ENCODE measurements at regions not wholly inside any gene's neighbourhood (a gene's known extent, or its start where the extent isn't known, plus 50 kb on each side); places are given as distances from the start of the nearest gene placed in this dataset.

- DNase-seq (ENCODE audit: unreplicated experiment), result no peak
- Mint-ChIP-seq H3K4me3 (ENCODE audit: unreplicated experiment) (no peak overlapping the region), H3K36me3 (ENCODE audit: insufficient read depth, unreplicated experiment) (no peaks in the 10 kb centered on the region), H3K27ac (ENCODE audit: low read depth, unreplicated experiment) (no peak overlapping the region), H3K27me3 (ENCODE audit: insufficient read depth, unreplicated experiment) (no peaks in the 10 kb centered on the region), H3K4me1 (ENCODE audit: insufficient read depth, unreplicated experiment) (peaks cover 20% of the 10 kb centered on the region), H3K9me3 (ENCODE audit: unreplicated experiment) (no peaks in the 10 kb centered on the region)
- POLR2A ChIA-PET, result no interaction called here
- BruUV-seq (replicated peaks), result no TSS peak
- CTCF ChIA-PET, result no interaction called here
- TF ChIP-seq CTCF (IDR thresholded peaks at IDR 0.05; ENCODE audit: unreplicated experiment), result no peak
- intact Hi-C loops (cut with micrococcal nuclease), result no loop called here
Measured at GRCh38 chr14:101472518-101472849, 88.8 kb upstream of the DIO3 start.

- ChIA-PET POLR2A (no interaction called here), CTCF (no interaction called here)
- Mint-ChIP-seq H3K4me3 (ENCODE audit: unreplicated experiment) (no peak overlapping the region), H3K4me1 (ENCODE audit: insufficient read depth, unreplicated experiment) (peaks cover 21% of the 10 kb centered on the region), H3K9me3 (ENCODE audit: unreplicated experiment) (no peaks in the 10 kb centered on the region), H3K36me3 (ENCODE audit: insufficient read depth, unreplicated experiment) (no peaks in the 10 kb centered on the region), H3K27ac (ENCODE audit: low read depth, unreplicated experiment) (no peak overlapping the region), H3K27me3 (ENCODE audit: insufficient read depth, unreplicated experiment) (no peaks in the 10 kb centered on the region)
- DNase-seq (ENCODE audit: unreplicated experiment), result no peak
- intact Hi-C loops (cut with micrococcal nuclease), result no loop called here
- no TSS peak for BruUV-seq (replicated peaks)
- TF ChIP-seq CTCF (IDR thresholded peaks at IDR 0.05; ENCODE audit: unreplicated experiment), result no peak
Measured at GRCh38 chr14:101473045-101473729, 88.1 kb upstream of the DIO3 start.

- H3K4me1 Mint-ChIP-seq (ENCODE audit: insufficient read depth, unreplicated experiment), result peaks cover 21% of the 10 kb centered on the region
- intact Hi-C loops (cut with micrococcal nuclease), result no loop called here
- CTCF ChIA-PET, result no interaction called here
- no peak for TF ChIP-seq CTCF (IDR thresholded peaks at IDR 0.05; ENCODE audit: unreplicated experiment)
- no peaks in the 10 kb centered on the region for H3K36me3 Mint-ChIP-seq (ENCODE audit: insufficient read depth, unreplicated experiment)
- POLR2A ChIA-PET, result interaction anchor here (0.6 kb wide), 1 partner anchor 1090 kb away, joined by 3 read pairs; no protein-coding TSS in a partner anchor
- BruUV-seq (replicated peaks), result no TSS peak
- H3K4me3 Mint-ChIP-seq (ENCODE audit: unreplicated experiment), result no peak overlapping the region
- no peaks in the 10 kb centered on the region for H3K9me3 Mint-ChIP-seq (ENCODE audit: unreplicated experiment)
- no peak overlapping the region for H3K27ac Mint-ChIP-seq (ENCODE audit: low read depth, unreplicated experiment)
- no peaks in the 10 kb centered on the region for H3K27me3 Mint-ChIP-seq (ENCODE audit: insufficient read depth, unreplicated experiment)
- no peak for DNase-seq (ENCODE audit: unreplicated experiment)
Measured at GRCh38 chr14:101473795-101474562, 87.3 kb upstream of the DIO3 start.

GRCh38 chr14:101474563-101475455 is 86.5 kb upstream of the DIO3 start:
- Mint-ChIP-seq H3K4me3 (ENCODE audit: unreplicated experiment) (no peak overlapping the region), H3K36me3 (ENCODE audit: insufficient read depth, unreplicated experiment) (no peaks in the 10 kb centered on the region), H3K27me3 (ENCODE audit: insufficient read depth, unreplicated experiment) (no peaks in the 10 kb centered on the region), H3K27ac (ENCODE audit: low read depth, unreplicated experiment) (no peak overlapping the region), H3K9me3 (ENCODE audit: unreplicated experiment) (no peaks in the 10 kb centered on the region), H3K4me1 (ENCODE audit: insufficient read depth, unreplicated experiment) (peaks cover 21% of the 10 kb centered on the region)
- POLR2A ChIA-PET, result interaction anchor here (0.6 to 1.7 kb wide), 6 partner anchors 9 to 1091 kb away, joined by 3 to 5 read pairs (median 3); no protein-coding TSS in a partner anchor
- intact Hi-C loops (cut with micrococcal nuclease), result no loop called here
- CTCF ChIA-PET, result no interaction called here
- no peak for TF ChIP-seq CTCF (IDR thresholded peaks at IDR 0.05; ENCODE audit: unreplicated experiment)
- no peak for DNase-seq (ENCODE audit: unreplicated experiment)
- no TSS peak for BruUV-seq (replicated peaks)
